GM23338 (cell line): ENCODE measurements at regions not wholly inside any gene's neighbourhood (a gene's known extent, or its start where the extent isn't known, plus 50 kb on each side); places are given as distances from the start of the nearest gene placed in this dataset.

Source experiments
- ATAC-seq: fragments of 200-7000 bp; cut with Tn5 transposase; 3 replicates; pipeline ENCODE4 v1.9.1; 2020
- DNase-seq: peaks from one replicate; pipeline ENCODE4 v3.0.0-alpha.2; 2015; ENCODE audit warnings: low spot score
- H2AFZ ChIP-seq: fragments of 200-600 bp; sonication (generic); 2 replicates; pipeline ENCODE4 v1.8.0; 2016; ENCODE audit warnings: antibody characterized with exemption, mild to moderate bottlenecking, moderate library complexity
- H3F3A ChIP-seq: fragments of 200-600 bp; sonication (generic); replicated peaks from 2 replicates; pipeline ENCODE4 v1.8.0; 2017; ENCODE audit warnings: antibody characterized with exemption, mixed run types, low read depth
- H3K27ac ChIP-seq: fragments of 200-600 bp; sonication (generic); 2 replicates; pipeline ENCODE4 v1.6.1; 2016; ENCODE audit warnings: low read depth
- H3K27me3 ChIP-seq: fragments of 200-600 bp; sonication (generic); 2 replicates; pipeline ENCODE4 v1.8.0; 2016; ENCODE audit warnings: mild to moderate bottlenecking, mixed run types, moderate library complexity; ENCODE audit not compliant: insufficient read depth
- H3K36me3 ChIP-seq: fragments of 200-600 bp; sonication (generic); 2 replicates; pipeline ENCODE4 v1.8.0; 2016; ENCODE audit warnings: mild to moderate bottlenecking; ENCODE audit not compliant: insufficient read depth
- H3K4me1 ChIP-seq: fragments of 200-600 bp; sonication (generic); 2 replicates; pipeline ENCODE4 v1.8.0; 2016; ENCODE audit warnings: mild to moderate bottlenecking, moderate library complexity; ENCODE audit not compliant: insufficient read depth
- H3K4me2 ChIP-seq: fragments of 200-600 bp; sonication (generic); 2 replicates; pipeline ENCODE4 v1.7.1; 2017; ENCODE audit warnings: mixed run types
- H3K4me3 ChIP-seq: fragments of 200-600 bp; sonication (generic); 2 replicates; pipeline ENCODE4 v1.6.1; 2016; ENCODE audit warnings: mixed run types
- H3K79me2 ChIP-seq: fragments of 200-600 bp; sonication (generic); replicated peaks from 2 replicates; pipeline ENCODE4 v1.8.0; 2017; ENCODE audit warnings: mild to moderate bottlenecking; ENCODE audit not compliant: insufficient read depth
- H3K9me2 ChIP-seq: fragments of 200-600 bp; sonication (generic); 2 replicates; pipeline ENCODE4 v1.8.0; 2017; ENCODE audit not compliant: insufficient read depth
- H4K20me1 ChIP-seq: fragments of 200-600 bp; sonication (generic); replicated peaks from 2 replicates; pipeline ENCODE4 v1.8.0; 2017; ENCODE audit warnings: mild to moderate bottlenecking; ENCODE audit not compliant: insufficient read depth
- H3K27ac Mint-ChIP-seq: 2 replicates; pipeline ENCODE4 v1.8.0; 2020; ENCODE audit warnings: inconsistent platforms, mild to moderate bottlenecking, moderate library complexity, mixed read lengths
- H3K27me3 Mint-ChIP-seq: 3 replicates; pipeline ENCODE4 v1.8.0; 2022; ENCODE audit warnings: low read depth, mild to moderate bottlenecking, moderate library complexity, mixed read lengths, inconsistent platforms; ENCODE audit not compliant: insufficient read depth, poor library complexity
- H3K36me3 Mint-ChIP-seq: 3 replicates; pipeline ENCODE4 v1.8.0; 2021; ENCODE audit warnings: low read depth, mild to moderate bottlenecking, inconsistent platforms, moderate library complexity, mixed read lengths
- H3K4me1 Mint-ChIP-seq: 3 replicates; pipeline ENCODE4 v1.8.0; 2020; ENCODE audit warnings: mild to moderate bottlenecking, inconsistent platforms, mixed read lengths
- H3K4me3 Mint-ChIP-seq: 3 replicates; pipeline ENCODE4 v1.8.0; 2021; ENCODE audit warnings: moderate library complexity, mild to moderate bottlenecking, inconsistent platforms, mixed read lengths
- H3K9me3 Mint-ChIP-seq: 3 replicates; pipeline ENCODE4 v1.8.0; 2020; ENCODE audit warnings: moderate library complexity, mild to moderate bottlenecking, inconsistent platforms, mixed read lengths
- CREB1 ChIP-seq: fragments of 250-450 bp; sonication (Bioruptor Pico); IDR thresholded peaks from 2 replicates; pipeline ENCODE4 v1.5.0; 2020; ENCODE audit warnings: low read depth, mild to moderate bottlenecking, moderate library complexity
- CTCF ChIP-seq, 2 experiments: fragments of 200-600 bp in 1 of 2; sonication (generic) in 1 of 2; conservative IDR thresholded peaks; 2 replicates each; pipeline versions ENCODE4 v1.5.1 to v1.6.1; 2016 to 2017; ENCODE audit warnings: antibody characterized with exemption in 2 of 2, low read depth in 2 of 2, mild to moderate bottlenecking in 2 of 2, moderate library complexity in 1 of 2
- ETS1 ChIP-seq: IDR thresholded peaks from 2 replicates; pipeline ENCODE4 v1.6.1; 2016; ENCODE audit warnings: antibody characterized with exemption
- EZH2 ChIP-seq: fragments of 200-600 bp; sonication (generic); IDR thresholded peaks from one replicate; pipeline ENCODE4 v1.8.0; 2017; ENCODE audit warnings: antibody characterized with exemption, mild to moderate bottlenecking, low read depth; ENCODE audit not compliant: unreplicated experiment
- POLR2AphosphoS5 ChIP-seq: IDR thresholded peaks from 2 replicates; pipeline ENCODE4 v1.6.1; 2016; ENCODE audit warnings: antibody characterized with exemption, low read depth
- ZNF331 ChIP-seq: fragments of 250-450 bp; sonication (Bioruptor Pico); IDR thresholded peaks from 2 replicates; pipeline ENCODE4 v1.5.0; 2020; ENCODE audit warnings: low read depth, mild to moderate bottlenecking, moderate library complexity
- ZNF462 ChIP-seq: fragments of 250-450 bp; sonication (Bioruptor Pico); IDR thresholded peaks from 2 replicates; pipeline ENCODE4 v1.5.0; 2020; ENCODE audit warnings: mild to moderate bottlenecking, moderate library complexity

GRCh38 chr2:150012986-150013385 lies 425.4 kb upstream of the MMADHC start:
- Mint-ChIP-seq H3K27ac (no peak overlapping the region), H3K9me3 (no peaks in the 10 kb centered on the region), H3K4me1 (no peaks in the 10 kb centered on the region), H3K4me3 (no peak overlapping the region), H3K27me3 (no peaks in the 10 kb centered on the region), H3K36me3 (no peaks in the 10 kb centered on the region)
- H2AFZ ChIP-seq = no peak overlapping the region
- no peaks in the 10 kb centered on the region for H3K27me3 ChIP-seq
- no peak for ATAC-seq
- H3F3A ChIP-seq = no peaks in the 10 kb centered on the region
- H3K4me3 ChIP-seq = no peak overlapping the region
- H3K9me2 ChIP-seq = no peaks in the 10 kb centered on the region
- H3K79me2 ChIP-seq = no peaks in the 10 kb centered on the region
- TF ChIP-seq ZNF331 (CRISPR knock-in tag) = no peak
- no peak for TF ChIP-seq ZNF462 (CRISPR knock-in tag)
- TF ChIP-seq EZH2 = no peak
- TF ChIP-seq POLR2AphosphoS5 = no peak
- no peak for TF ChIP-seq CREB1 (CRISPR knock-in tag)
- TF ChIP-seq ETS1 = no peak
- TF ChIP-seq CTCF (conservative IDR thresholded peaks at IDR 0.05; ENCODE audit: low read depth in 2 of 2) = no peak
- H4K20me1 ChIP-seq = no peaks in the 10 kb centered on the region
- no peak overlapping the region for H3K4me2 ChIP-seq
- DNase-seq = no peak
- no peaks in the 10 kb centered on the region for H3K4me1 ChIP-seq
- no peaks in the 10 kb centered on the region for H3K36me3 ChIP-seq
- no peak overlapping the region for H3K27ac ChIP-seq
